ENCODE measurements at regions not wholly inside any gene's neighbourhood (a gene's known extent, or its start where the extent isn't known, plus 50 kb on each side); places are given as distances from the start of the nearest gene placed in this dataset.
"Not testable (repeated sequence)": the region's sequence is repeated elsewhere in the genome, so short reads cannot be mapped to it uniquely, and the experiment has no call there.

- not testable (repeated sequence) for DNase-seq
Measured at GRCh38 chr1:149229813-149230212, 126.5 kb upstream of the NBPF9 start.

- not testable (repeated sequence) for DNase-seq
Measured at GRCh38 chr1:149234926-149235914, 131.9 kb upstream of the NBPF9 start.

DNA sequence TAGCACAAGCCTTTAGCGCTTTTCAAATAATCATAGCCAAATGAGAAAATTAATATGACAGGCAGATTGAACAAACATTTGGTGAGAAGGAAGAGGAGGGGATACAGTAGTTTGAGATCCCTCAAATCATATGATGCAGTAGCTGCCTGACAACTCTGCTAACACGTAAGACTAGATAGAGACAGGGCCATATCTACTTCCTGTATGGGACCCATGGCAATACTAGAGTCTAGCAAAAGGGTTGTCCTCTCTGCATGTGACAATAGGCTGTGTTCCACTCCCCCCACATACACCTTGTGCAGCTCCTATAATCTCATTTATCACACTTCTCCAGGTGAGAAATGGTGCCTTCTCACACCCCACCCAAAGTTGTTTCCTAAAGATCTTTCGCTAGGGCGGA lies 134.2 kb upstream of the NBPF9 start:
- not testable (repeated sequence) for DNase-seq

GRCh38 chr1:149239897-149240508 lies 136.7 kb upstream of the NBPF9 start:
- not testable (repeated sequence) for DNase-seq

- DNase-seq = not testable (repeated sequence)
Measured at GRCh38 chr1:149240530-149240929, 137.2 kb upstream of the NBPF9 start.

DNA sequence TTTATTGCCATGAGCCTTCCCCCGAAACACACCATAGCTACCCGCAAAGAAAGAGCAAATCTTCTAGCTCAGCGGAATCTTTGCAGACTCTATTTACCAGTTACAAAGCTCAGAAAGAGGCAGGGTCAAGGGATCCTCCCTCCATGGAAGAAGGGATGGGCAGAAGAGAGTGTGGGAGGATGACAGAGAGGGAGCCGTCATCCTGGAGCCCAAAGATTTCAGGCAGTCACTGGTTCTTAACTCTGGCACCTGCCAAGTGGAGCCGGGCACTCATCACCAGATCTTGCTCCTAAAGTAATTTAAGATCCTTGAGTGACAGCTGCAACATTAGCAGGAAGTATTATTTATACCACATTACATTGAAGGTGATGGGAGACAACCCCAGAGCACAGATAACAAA lies 137.9 kb upstream of the NBPF9 start:
- not testable (repeated sequence) for DNase-seq

DNA sequence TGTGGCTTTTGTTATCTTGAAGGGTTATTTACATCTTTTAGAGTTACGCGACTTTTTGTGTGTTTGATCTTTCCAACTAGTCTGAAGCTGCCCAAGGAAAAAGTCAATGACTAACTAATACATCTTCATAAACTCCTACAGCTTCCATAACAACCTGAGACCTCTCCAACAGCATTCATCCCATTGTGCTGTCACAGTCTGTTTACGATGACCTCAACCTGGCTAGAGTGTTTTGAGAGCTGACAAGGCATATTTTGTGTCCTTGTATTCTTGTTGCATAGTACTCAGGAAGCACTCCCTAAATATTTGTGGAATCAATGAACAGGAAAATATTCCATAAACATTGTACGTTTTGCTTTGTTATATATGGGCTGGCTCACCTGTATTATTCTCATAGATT lies 140.2 kb upstream of the NBPF9 start:
- DNase-seq = not testable (repeated sequence)

GRCh38 chr1:149244621-149245020 lies 141.3 kb upstream of the NBPF9 start:
- DNase-seq = not testable (repeated sequence)

DNA sequence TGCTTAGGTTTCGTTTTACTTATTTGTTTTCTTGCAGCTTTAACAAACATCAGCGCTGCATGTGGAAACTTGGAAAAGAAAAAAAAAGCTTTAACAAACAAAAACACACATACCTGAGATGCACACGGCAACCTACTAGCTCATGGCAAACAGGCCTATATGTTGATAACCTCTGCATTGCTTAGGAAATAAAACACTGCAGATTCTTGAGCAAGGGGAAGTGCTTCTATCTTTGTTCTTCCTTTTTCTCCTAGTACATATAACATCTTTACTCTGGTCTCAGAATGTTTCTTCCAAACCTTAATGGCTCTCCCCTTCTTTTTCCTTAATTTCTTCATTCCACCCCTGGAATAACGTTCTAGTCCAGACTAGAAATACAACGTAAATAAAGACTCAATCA lies 142.9 kb upstream of the NBPF9 start:
- DNase-seq = not testable (repeated sequence)

DNA sequence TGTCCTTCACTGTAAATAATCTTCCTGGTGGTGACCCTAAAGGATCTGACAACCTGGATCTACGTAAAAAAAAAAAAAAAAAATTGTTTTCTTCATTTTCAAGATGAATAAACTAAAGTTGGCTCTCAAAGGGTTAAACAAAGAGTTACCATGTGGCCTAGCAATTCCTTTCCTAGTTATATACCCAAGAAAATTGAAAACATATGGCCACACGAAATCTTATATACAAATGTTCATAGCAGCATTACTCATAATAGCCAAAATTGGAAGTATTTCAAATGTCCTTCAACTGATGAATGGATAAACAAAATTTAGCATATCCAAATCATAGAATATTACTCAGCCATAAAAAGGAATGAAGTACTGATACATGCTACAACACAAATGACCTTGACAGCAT lies 145.3 kb upstream of the NBPF9 start:
- not testable (repeated sequence) for DNase-seq

DNA sequence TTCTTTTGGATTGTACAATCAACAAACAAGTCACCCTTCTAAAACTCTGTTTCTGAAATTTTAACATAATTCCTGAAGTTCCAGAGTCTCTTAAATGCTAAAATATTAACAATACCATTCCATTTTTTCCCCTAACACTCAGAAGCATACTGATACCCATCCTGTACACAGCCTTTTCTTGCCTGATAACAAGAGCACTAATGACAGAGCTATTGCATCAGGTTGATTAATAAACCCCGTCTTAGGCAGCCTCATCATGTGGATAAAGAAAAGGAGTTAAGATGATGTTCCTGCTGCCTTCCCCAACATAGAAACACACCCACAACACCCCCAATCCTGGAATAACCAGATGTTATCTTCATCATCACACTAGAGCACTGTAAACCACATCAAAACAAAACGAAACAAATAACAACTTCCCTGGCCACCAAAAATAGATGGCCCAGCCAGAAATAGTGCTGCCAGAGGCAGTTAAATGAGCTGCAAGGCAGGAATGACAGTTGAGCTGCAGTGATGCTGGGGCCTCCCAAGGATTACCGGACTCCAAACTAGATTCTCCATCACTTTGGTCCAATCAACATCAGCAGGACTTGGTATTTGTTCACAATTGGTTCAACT lies 146.6 kb upstream of the NBPF9 start:
- not testable (repeated sequence) for DNase-seq

- not testable (repeated sequence) for DNase-seq
Measured at GRCh38 chr1:149254894-149255847, 151.8 kb upstream of the NBPF9 start.

DNA sequence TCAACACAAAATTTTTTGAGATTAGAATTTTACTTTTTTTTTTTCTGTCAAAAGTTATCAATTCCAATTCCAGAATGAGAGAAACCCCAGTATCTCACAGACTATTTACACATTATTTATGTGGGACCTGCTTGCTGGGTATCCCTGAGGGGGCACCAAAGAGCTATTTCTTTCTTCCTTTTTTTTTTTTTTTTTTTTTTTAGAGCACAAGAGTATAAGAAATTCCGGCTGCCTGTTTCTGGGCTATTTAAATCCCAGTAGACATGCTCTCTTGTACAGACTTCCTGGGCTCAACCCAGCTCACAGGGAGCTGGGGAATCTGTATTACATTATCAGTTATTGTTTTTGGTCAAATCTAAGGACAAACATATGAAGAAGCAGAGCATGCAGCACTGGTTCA lies 156.9 kb upstream of the NBPF9 start:
- DNase-seq = not testable (repeated sequence)

DNA sequence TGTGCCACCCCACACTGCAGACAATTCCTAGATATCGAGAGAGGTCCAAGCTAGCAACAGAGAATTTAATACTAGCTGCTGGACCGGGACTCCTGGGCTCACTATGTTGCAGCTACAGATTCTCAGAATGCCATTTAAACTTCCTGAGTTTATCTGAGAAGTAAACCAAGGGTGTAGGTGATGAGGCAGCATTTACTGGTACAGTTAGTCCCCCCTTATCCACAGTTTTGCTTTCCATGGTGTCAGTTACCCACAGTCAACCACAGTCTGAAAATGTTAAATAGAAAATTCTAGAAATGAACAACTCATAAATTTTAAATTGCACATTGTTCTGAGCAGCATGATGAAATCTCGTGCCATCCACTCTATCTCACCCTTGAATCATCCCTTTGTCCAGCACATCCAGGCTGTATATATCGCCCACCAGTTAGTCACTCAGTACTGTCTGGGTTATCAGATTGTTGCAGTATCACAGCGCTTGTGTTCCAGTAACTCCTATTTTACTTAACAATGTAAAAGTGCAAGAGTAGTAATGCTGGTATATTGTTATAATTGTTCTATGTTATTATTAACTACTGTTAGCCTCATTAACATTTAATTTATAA lies 157.5 kb upstream of the NBPF9 start:
- not testable (repeated sequence) for DNase-seq

GRCh38 chr1:149267287-149267686 lies 163.9 kb upstream of the NBPF9 start:
- not testable (repeated sequence) for DNase-seq

GRCh38 chr1:149269001-149269702 lies 165.8 kb upstream of the NBPF9 start:
- not testable (repeated sequence) for DNase-seq

DNA sequence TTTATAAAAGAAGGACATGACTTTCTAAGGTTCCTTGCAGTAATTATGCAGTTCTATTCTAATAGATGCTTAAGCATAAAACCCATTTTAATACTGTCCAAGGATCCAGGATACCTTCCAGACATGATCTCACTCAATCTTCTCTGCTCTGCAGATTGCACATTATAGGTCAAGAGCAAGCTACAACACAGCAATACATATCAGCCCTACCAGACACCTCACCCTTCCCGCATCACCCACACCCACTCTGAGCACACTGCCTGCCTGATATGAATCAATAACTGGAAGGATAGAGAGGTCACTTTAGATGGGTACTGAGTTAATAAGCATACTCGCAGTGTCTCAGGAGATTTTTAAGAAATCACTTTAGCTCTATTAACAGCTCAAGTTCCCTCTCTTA lies 166.5 kb upstream of the NBPF9 start:
- DNase-seq = not testable (repeated sequence)

GRCh38 chr1:149274493-149274892 lies 171.1 kb upstream of the NBPF9 start:
- not testable (repeated sequence) for DNase-seq

DNA sequence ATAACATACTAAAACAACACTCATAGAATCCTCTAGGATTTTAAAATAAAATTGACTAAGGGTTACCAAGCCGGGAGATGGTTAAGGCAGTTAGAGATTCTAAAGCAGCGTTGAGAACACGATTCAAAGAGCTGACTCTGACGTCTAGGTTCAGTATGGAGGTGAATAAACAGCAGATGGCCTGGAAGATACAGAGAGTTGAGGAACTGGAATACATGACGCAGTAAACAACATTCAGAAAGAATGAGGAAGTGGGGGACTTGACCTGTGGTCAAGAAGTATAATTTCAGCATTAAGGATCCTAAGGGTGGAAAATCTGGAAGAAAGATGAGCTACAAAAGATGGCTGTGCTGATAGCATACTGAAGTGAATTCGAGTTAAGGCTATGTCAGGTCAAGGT lies 172.5 kb upstream of the NBPF9 start:
- not testable (repeated sequence) for DNase-seq

DNA sequence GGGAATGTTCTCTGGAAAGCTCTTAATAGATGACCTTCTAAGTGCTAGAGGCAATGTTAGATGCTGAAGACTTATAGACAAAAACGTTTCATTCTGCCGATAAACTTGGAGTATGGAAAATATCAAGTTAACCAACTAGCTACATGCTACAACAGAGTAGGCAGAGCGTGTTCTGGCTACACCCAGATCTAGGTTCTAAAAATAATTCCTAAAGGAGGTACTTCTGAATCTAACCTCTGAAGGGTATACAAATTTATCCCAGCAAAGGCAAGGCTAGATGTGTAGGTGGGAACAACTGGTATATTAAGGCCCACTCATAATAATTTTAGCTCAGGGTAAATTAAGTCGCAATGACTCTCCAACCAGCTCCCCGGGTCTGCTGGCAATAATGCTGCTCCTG lies 173.1 kb upstream of the NBPF9 start:
- not testable (repeated sequence) for DNase-seq

DNA sequence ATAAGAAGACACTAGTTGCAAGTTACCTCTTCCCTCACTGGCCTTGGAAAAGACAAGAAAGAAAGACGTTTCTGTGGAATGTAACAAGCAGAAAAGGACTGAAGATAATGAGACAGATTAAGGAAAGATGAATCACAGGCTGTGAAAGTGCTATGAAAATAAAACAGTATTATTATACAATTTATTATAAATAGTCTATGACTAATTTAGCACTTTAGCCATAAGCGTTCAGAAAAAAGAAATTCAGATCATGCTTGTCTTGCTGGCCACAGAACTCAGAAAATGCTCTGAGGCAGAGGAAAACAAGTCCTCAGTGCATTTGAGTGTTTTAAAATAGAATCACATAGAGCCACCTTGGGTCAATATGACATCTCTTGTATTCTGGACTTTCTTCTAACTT lies 174.8 kb upstream of the NBPF9 start:
- DNase-seq = not testable (repeated sequence)
